PFSK-1 (cell line): ENCODE measurements at regions not wholly inside any gene's neighbourhood (a gene's known extent, or its start where the extent isn't known, plus 50 kb on each side); places are given as distances from the start of the nearest gene placed in this dataset.

Source experiments
- FOXP2 ChIP-seq: optimal IDR thresholded peaks from 2 replicates; pipeline ENCODE3; 2011; ENCODE audit warnings: borderline replicate concordance, control low read depth, inconsistent platforms; ENCODE audit not compliant: insufficient read depth; ENCODE audit errors: extremely low read length, extremely low read depth
- POLR2AphosphoS5 ChIP-seq: IDR thresholded peaks from 2 replicates; pipeline ENCODE4 v1.6.1; 2012; ENCODE audit warnings: low read depth, mild to moderate bottlenecking, control low read depth, low read length, moderate library complexity
- SIN3A ChIP-seq: IDR thresholded peaks from 2 replicates; pipeline ENCODE4 v1.6.1; 2012; ENCODE audit warnings: mild to moderate bottlenecking, low read length, moderate library complexity, borderline replicate concordance; ENCODE audit not compliant: insufficient read depth
- TAF1 ChIP-seq: IDR thresholded peaks from 2 replicates; pipeline ENCODE4 v1.6.1; 2012; ENCODE audit warnings: low read length, control low read depth, borderline replicate concordance; ENCODE audit not compliant: insufficient read depth
- TF ChIP-seq, protein P1 (sequence below), 2 experiments: IDR thresholded peaks; 2 replicates each; pipeline versions ENCODE4 v1.6.1 to v1.8.0; 2011 to 2012; ENCODE audit warnings: low read depth in 2 of 2, low read length in 2 of 2, control low read depth in 1 of 2, inconsistent platforms in 1 of 2, mild to moderate bottlenecking in 1 of 2, moderate library complexity in 1 of 2; ENCODE audit not compliant: insufficient read depth in 1 of 2

DNA sequence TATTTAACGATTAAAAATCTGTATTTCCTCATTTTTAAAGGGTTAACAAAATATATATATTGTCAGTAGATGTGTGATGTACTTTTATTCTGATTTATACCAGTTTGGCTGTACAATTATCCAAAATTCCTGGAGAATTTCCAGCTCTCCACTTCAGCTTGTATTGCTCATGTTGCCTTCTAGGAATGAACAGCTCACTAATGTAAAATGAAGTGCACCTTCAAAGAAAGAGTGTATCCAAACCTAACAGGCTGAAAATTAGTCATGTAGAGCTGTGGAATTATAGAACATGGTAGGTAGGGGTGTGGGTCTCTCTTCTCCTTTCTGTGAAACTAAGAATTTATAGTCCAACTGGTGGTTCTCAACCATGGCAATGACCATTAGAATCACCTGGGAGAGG lies 362.0 kb downstream of the ETNK1 start:
- TF ChIP-seq, protein P1, sequence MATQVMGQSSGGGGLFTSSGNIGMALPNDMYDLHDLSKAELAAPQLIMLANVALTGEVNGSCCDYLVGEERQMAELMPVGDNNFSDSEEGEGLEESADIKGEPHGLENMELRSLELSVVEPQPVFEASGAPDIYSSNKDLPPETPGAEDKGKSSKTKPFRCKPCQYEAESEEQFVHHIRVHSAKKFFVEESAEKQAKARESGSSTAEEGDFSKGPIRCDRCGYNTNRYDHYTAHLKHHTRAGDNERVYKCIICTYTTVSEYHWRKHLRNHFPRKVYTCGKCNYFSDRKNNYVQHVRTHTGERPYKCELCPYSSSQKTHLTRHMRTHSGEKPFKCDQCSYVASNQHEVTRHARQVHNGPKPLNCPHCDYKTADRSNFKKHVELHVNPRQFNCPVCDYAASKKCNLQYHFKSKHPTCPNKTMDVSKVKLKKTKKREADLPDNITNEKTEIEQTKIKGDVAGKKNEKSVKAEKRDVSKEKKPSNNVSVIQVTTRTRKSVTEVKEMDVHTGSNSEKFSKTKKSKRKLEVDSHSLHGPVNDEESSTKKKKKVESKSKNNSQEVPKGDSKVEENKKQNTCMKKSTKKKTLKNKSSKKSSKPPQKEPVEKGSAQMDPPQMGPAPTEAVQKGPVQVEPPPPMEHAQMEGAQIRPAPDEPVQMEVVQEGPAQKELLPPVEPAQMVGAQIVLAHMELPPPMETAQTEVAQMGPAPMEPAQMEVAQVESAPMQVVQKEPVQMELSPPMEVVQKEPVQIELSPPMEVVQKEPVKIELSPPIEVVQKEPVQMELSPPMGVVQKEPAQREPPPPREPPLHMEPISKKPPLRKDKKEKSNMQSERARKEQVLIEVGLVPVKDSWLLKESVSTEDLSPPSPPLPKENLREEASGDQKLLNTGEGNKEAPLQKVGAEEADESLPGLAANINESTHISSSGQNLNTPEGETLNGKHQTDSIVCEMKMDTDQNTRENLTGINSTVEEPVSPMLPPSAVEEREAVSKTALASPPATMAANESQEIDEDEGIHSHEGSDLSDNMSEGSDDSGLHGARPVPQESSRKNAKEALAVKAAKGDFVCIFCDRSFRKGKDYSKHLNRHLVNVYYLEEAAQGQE (IDR thresholded peaks at IDR 0.05; ENCODE audit: insufficient read depth in 1 of 2, low read depth in 2 of 2, low read length in 2 of 2), result no peak
- TF ChIP-seq SIN3A (no peak), POLR2AphosphoS5 (no peak), TAF1 (no peak), FOXP2 (no peak)

DNA sequence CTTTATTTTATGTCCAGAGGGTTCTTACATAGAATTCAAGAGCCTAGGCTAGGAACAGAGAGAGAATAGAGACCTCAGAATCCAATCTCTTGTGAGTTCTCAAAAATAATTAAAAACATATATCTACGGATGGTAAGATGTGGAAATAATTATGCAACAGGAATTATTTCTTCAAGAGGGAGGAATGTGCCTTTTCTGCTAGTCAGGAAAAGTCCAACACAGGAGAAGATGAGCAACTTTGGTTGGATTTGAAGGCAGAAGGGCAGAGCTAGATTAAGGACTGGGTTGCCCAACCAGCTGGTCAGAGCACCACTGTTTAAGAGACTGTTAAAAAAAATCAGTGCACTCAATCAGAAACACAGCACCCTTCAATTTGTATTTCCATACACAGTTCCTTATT lies 365.5 kb downstream of the ETNK1 start:
- no peak for TF ChIP-seq TAF1
- TF ChIP-seq, protein P1 (IDR thresholded peaks at IDR 0.05; ENCODE audit: insufficient read depth in 1 of 2, low read depth in 2 of 2, low read length in 2 of 2), result no peak
- TF ChIP-seq SIN3A, result no peak
- TF ChIP-seq FOXP2, result no peak
- no peak for TF ChIP-seq POLR2AphosphoS5

DNA sequence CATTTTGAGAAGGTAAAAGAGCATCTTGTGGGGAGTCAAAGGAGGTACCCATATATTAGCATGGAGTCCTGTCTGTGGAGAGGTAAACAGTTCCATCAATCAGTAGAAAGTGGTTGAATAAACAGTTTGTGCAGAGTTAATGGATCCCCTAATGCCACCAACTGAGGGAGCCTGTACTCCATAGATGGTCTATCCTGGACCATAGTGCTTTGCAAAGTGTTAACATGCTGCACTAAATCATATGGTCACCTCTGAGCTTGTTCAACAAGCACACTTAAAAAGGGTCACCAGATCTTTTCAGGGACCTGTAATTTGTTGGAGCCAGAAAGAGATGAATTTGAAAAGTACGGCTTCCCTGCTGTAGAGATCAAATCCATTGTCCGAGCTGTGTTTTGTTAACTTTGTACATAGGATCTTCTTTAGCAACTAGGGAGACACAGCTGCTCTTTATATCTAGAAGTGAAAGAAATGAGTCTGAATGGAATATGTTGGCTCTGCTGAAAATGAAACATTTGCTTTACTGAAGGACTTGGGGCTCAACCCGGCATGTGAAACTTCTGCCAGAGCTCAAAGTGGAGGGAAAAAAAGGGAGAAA lies 366.4 kb downstream of the ETNK1 start:
- TF ChIP-seq SIN3A, result no peak
- no peak for TF ChIP-seq POLR2AphosphoS5
- no peak for TF ChIP-seq FOXP2
- no peak for TF ChIP-seq TAF1

DNA sequence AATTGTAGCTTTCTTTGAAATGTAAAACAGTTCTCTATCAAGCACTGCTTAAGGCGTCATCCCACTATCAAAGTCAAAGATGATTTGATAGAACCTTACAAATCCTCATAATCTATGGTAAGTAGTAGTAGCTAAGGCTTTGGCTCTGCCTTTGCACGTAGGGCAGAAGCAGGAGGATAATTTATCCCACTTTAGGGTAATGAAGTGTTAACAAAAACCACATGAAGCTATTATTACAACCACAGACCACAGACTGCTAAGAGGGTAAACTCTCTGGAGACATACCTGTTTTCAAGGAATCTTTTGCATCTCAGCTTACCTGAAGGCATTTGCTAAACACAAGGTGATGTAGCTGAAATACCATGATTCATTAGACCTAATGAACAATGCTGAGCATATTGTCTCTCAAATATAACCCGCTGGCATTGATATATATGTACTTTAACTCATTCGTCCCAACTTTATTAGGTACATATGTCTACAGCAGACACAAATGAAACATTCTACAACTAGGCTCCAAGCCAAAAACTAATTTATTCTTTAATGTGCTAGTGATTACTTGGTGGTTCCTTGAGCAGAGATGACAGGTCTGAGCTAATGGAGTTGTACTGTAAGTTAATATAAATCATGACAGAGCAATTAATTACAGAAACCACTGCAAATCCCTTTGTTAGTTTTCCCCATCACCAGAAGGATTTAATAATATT lies 368.8 kb downstream of the ETNK1 start:
- no peak for TF ChIP-seq TAF1
- TF ChIP-seq FOXP2, result no peak
- no peak for TF ChIP-seq POLR2AphosphoS5
- no peak for TF ChIP-seq SIN3A
- TF ChIP-seq, protein P1 (IDR thresholded peaks at IDR 0.05; ENCODE audit: insufficient read depth in 1 of 2, low read depth in 2 of 2, low read length in 2 of 2), result no peak

DNA sequence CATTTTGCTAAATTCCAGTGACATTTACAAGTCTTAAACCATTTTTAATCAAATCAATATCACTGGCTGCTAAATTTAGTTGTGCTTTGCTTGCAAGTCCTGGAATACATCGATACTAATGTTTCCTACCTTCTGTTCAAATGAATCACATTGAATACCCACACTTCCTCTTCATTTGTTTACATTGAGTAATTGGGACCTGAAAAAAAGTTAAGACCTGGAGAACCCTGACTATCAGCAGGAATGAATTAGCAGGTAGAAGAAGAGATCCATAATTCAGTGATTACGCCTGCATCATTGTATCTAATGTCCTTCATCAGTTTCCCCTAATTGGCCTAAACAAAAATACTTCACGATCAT lies 369.3 kb downstream of the ETNK1 start:
- TF ChIP-seq TAF1 (no peak), SIN3A (no peak), FOXP2 (no peak), POLR2AphosphoS5 (no peak)
- TF ChIP-seq, protein P1 (IDR thresholded peaks at IDR 0.05; ENCODE audit: insufficient read depth in 1 of 2, low read depth in 2 of 2, low read length in 2 of 2), result no peak
